DMS153 treated with DMSO at 0.1 percent for 48 hours (cell line): ENCODE measurements at regions not wholly inside any gene's neighbourhood (a gene's known extent, or its start where the extent isn't known, plus 50 kb on each side); places are given as distances from the start of the nearest gene placed in this dataset.

Experiments used
- DNase-seq: peaks from one replicate; lab custom pipeline; 2025; ENCODE audit not compliant: unreplicated experiment; lab: John Stamatoyannopoulos, UW

DNA sequence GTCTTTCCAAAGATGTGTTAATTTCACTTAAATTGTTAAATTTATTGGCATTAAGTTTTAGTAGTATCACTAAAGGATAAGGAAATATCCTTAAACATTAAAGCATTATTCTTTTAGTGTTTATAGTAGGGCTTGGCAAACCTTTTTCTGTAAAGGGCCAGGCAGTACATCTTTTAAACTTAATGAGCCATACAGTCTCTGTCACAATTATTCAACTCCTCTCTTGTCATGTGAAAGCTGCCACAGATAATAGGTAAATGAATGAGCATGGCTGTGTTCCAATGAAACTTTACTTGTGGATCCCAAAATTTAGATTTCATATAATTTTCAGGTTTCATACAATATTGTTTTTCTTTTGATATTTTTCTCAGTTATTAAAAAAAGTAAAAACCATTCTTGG lies 268.2 kb upstream of the C11orf87 start:
- peak; percentile 38 for DNase-seq

GRCh38 chr11:109155291-109155690 lies 266.7 kb upstream of the C11orf87 start:
- DNase-seq, result no peak

DNA sequence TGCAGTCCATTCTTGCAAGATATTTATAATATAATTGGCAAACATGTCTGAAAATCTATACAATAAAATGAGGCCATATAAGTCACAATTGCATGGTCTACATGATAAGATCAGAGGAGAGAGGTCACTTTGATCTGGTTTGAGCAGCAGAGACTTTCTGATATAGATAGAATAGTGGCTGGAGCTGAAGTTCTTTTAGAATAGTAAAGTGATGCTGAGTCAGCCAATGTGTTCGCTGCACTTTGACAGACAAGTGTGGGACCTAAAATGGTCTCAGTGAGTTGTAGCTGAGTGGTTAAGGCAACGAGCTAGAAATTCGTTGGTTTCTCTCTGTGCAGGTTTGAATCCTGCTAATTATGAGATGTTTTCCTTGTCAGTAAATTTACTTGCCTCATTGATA lies 257.0 kb upstream of the C11orf87 start:
- no peak for DNase-seq

GRCh38 chr11:109166441-109166840 lies 255.5 kb upstream of the C11orf87 start:
- DNase-seq, result no peak

DNA sequence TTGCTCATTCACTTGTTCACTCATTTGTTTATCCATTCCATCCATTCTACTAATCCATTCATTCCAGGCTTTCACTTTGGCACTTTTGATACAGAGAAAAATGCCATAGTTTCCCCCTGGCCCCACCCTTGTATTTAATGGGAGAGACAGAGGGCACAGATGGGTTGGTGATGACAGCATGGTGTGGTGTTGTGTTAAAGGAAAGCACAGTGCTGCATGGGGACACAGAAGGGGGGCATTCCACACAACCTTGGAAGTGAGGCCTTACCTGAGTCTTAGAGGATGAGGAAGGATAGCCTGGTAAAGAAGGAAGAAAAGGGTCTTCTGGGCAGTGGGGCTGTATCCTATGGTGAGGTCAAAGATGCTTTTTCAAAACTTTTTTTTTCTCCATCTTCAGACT lies 248.5 kb upstream of the C11orf87 start:
- DNase-seq, result no peak

- DNase-seq, result no peak
Measured at GRCh38 chr11:109184376-109184775, 237.6 kb upstream of the C11orf87 start.

GRCh38 chr11:109192864-109193263 lies 229.1 kb upstream of the C11orf87 start:
- DNase-seq, result no peak

DNA sequence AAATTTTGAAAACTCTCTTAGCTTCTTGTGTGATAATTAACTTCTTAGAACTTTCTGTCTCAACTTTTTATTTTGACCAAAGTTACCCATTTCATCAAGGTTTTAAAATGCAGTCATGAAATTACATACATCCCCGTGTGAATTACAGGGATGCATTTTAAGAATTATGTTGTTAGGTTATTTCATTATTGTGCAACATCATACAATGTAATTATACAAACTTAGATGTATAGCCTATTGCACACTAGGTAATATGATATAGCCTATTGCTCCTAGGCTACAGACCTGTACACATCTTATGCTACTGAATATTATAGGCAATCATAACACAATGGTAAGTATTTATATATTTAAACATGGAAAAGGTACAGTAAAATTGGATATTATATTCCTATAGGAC lies 228.1 kb upstream of the C11orf87 start:
- DNase-seq, result no peak

- no peak for DNase-seq
Measured at GRCh38 chr11:109196016-109196415, 226.0 kb upstream of the C11orf87 start.

DNA sequence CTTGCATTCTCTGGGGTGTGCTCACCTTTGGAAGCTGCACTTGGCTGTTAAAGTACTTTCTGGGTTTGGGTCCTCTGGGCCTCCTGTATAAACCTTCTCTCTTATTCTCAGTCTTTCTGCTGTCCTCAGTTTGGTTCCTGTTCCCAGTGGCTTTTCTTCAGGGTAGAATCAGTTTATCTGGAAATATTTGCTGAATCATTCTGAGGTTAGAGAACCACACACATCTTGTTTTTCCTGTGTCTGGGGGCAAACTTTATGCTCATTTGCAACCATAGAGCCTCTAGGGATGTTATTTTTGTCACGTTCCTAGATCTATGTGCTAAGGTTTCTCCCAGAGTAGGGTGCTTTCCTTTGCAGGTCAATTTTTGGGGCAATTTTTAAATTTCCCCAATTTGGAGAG lies 224.3 kb upstream of the C11orf87 start:
- no peak for DNase-seq

DNA sequence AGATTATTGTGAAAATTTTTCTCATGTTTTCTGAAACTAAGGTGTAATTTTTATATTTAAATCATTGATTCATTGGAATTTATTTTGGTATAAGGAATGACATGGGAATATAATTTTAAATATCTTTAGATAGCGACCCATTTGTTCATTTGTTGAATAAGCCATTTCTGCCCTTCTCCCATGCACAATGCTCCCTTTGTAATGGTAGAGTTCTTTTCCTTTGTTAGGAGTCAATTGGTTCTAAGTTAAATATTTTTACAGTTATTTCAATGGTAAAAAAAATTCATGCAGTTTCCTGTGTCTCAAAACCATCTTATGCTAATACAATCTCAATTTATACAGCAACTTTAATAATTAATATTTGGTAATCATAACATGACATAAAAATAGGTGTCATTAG lies 218.8 kb upstream of the C11orf87 start:
- DNase-seq, result no peak

- no peak for DNase-seq
Measured at GRCh38 chr11:109205312-109205711, 216.7 kb upstream of the C11orf87 start.

DNA sequence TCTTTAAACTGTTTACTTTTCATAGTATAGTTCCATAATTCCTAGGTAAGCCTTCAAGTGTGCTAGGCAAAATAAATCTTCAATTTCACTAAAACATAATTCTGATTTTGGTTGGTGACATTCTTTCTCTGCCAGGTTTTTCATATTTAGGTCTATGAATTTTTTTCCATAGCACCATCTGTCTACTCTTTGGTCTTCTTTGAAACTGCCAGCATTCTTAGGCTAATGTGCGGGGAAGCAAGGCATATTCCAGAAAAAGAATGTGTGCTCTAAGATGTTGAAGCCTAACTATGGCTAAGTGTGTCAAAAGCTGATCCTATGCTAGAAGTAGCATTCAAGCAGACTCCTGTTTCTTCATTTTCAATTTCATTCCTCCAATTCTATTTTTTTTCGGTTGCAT lies 213.9 kb upstream of the C11orf87 start:
- no peak for DNase-seq

DNA sequence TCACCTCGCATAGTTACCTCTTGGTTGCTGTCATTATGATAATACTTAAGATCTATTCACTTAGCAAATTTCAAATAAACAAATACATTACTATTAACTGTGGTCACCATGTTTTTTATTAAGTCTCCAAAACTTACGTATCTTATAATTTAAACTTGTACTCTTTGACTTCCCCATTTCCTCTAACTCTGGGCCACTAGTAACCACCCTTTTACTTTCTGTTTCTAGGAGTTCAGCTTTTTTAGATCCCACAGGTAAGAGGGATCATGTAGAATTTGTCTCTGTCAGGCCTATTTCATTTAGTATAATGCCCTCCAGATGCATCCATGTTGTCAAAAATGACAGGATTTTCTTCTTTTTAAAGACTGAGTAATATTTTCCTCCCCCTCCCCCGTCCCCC lies 212.4 kb upstream of the C11orf87 start:
- DNase-seq, result no peak

DNA sequence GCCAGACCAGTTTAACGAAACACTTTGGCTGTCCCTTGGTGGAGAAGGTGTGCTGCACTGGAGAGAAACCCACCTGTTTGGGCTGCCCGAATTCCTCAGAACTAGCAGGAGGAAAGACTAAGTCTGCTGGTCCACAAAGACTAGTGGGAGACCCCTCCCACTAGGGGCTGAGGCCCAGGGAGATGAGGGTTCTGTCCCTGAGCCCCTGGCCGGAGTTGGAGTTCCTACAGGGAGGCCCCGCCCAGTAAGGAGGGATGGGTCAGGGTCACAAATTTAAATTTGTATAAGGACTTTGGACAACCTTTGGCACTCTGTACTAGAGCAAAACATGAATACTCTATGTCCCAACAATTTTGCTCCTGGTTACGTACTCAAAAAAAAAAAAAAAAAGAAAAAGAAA lies 200.8 kb upstream of the C11orf87 start:
- DNase-seq, result no peak

GRCh38 chr11:109222761-109223160 lies 199.2 kb upstream of the C11orf87 start:
- no peak for DNase-seq

DNA sequence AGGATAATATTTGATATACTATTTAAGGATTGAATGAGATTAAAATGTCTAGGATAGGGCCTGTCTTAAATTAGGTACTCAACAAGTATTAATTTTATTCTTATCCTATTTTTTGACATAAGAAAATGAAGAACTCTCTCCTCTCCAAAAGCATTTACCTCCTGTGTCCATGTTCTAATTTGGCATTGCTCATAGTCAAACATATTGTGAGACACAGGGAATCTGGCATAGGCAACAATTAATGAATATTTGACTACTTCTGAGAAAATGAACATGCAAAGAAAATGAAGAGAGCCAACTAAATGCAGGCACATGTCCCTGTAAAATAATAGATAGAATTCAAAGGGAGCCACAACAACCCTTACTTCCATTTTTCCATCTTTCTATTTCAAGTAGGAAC lies 198.5 kb upstream of the C11orf87 start:
- no peak for DNase-seq

DNA sequence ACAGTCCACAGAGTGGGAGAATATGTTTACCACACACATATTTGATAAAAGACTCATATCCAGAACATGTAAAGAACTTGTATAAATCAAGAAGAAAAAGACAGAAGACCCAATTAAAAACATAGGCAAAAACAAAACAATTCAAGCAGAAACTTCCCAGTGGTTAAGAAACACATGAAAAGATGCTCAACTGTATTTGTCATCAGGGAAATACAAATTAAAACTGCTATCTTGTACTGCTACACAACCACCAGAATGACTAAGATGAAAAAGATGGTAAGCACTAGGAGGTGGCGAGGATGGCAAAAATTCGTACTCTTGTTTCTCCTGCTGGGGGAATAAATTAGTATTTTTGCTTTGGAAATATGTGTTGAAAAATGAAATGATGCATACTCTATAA lies 192.3 kb upstream of the C11orf87 start:
- DNase-seq, result no peak

- no peak for DNase-seq
Measured at GRCh38 chr11:109236188-109236587, 185.8 kb upstream of the C11orf87 start.

- DNase-seq, result no peak
Measured at GRCh38 chr11:109236696-109237095, 185.3 kb upstream of the C11orf87 start.

DNA sequence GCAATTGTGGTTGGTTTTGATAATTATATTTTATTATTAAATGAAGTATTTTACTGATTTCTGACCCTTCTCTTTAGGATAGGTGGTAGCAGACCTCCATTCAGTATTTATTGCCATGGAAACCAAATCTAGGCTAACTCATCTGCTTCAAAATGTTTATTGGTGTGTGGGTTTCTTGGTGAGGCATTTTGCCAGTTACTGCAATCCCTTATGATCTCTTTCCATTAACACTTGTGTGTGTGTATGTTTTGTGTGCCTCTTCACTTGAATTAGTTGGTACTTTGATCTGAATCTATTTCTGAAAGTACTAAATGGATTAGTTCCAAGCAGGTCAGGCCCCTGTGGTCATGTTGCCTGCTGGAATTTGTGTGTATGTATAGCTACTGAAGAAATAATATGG lies 184.4 kb upstream of the C11orf87 start:
- no peak for DNase-seq

- DNase-seq, result no peak
Measured at GRCh38 chr11:109241988-109242536, 179.9 kb upstream of the C11orf87 start.

- no peak for DNase-seq
Measured at GRCh38 chr11:109247071-109247470, 174.9 kb upstream of the C11orf87 start.

DNA sequence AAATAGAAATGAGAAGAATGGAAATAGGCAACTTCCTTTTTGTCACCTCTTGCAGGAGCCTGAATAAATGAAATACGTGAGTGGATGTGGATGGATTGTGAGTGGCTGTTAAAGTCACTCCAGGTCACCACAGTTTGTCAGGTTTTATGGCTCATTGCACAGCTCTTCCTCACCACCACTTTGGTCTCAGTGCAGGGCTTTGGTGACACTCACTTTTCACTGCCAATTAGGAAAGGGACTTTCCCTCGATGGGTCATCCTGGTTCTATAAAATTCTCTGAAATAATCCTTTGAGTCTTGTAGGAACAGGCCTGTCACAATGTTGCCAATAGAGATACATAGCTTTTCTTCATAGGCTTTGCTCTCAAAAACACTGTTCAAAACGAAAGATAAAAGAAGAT lies 172.4 kb upstream of the C11orf87 start:
- no peak for DNase-seq
